DMS114 treated with DMSO at 0.1 percent for 48 hours (cell line): ENCODE measurements at regions not wholly inside any gene's neighbourhood (a gene's known extent, or its start where the extent isn't known, plus 50 kb on each side); places are given as distances from the start of the nearest gene placed in this dataset.

Experiments
- DNase-seq: peaks from one replicate; lab custom pipeline; 2025; ENCODE audit not compliant: unreplicated experiment; lab: John Stamatoyannopoulos, UW

GRCh38 chr20:11375966-11376365, 541.7 kb upstream of the BTBD3 start:
- no peak for DNase-seq

- DNase-seq: no peak
Measured at GRCh38 chr20:11376420-11376819, 541.3 kb upstream of the BTBD3 start.

GRCh38 chr20:11376998-11377397, 540.7 kb upstream of the BTBD3 start:
- DNase-seq: no peak

GRCh38 chr20:11377761-11378160, 539.9 kb upstream of the BTBD3 start:
- no peak for DNase-seq

- DNase-seq: no peak
Measured at GRCh38 chr20:11378252-11378651, 539.4 kb upstream of the BTBD3 start.

- no peak for DNase-seq
Measured at GRCh38 chr20:11379257-11380011, 538.3 kb upstream of the BTBD3 start.

- no peak for DNase-seq
Measured at GRCh38 chr20:11380283-11380682, 537.4 kb upstream of the BTBD3 start.

- no peak for DNase-seq
Measured at GRCh38 chr20:11387189-11387754, 530.4 kb upstream of the BTBD3 start.

GRCh38 chr20:11389186-11389585, 528.5 kb upstream of the BTBD3 start:
- DNase-seq: no peak

GRCh38 chr20:11391591-11391990, 526.1 kb upstream of the BTBD3 start:
- DNase-seq: no peak

- DNase-seq: no peak
Measured at GRCh38 chr20:11394145-11394833, 523.4 kb upstream of the BTBD3 start.

- DNase-seq: no peak
Measured at GRCh38 chr20:11395581-11395980, 522.1 kb upstream of the BTBD3 start.

GRCh38 chr20:11401988-11402387, 515.7 kb upstream of the BTBD3 start:
- DNase-seq: no peak

GRCh38 chr20:11403711-11404110, 514.0 kb upstream of the BTBD3 start:
- DNase-seq: no peak

GRCh38 chr20:11406877-11407276, 510.8 kb upstream of the BTBD3 start:
- no peak for DNase-seq

GRCh38 chr20:11409561-11409960, 508.1 kb upstream of the BTBD3 start:
- no peak for DNase-seq

GRCh38 chr20:11411765-11412164, 505.9 kb upstream of the BTBD3 start:
- DNase-seq: no peak

- DNase-seq: no peak
Measured at GRCh38 chr20:11426948-11427347, 490.7 kb upstream of the BTBD3 start.

GRCh38 chr20:11429168-11429567, 488.5 kb upstream of the BTBD3 start:
- DNase-seq: no peak

GRCh38 chr20:11429889-11430519, 487.7 kb upstream of the BTBD3 start:
- no peak for DNase-seq

GRCh38 chr20:11430652-11431051, 487.0 kb upstream of the BTBD3 start:
- DNase-seq: no peak

- no peak for DNase-seq
Measured at GRCh38 chr20:11431621-11432020, 486.1 kb upstream of the BTBD3 start.
